ENCODE measurements at regions not wholly inside any gene's neighbourhood (a gene's known extent, or its start where the extent isn't known, plus 50 kb on each side); places are given as distances from the start of the nearest gene placed in this dataset.

GRCh38 chr2:12109363-12110017 is 363.1 kb downstream of the LPIN1 start:
- no peak for TF ChIP-seq CTCF (IDR thresholded peaks at IDR 0.05; ENCODE audit: low read depth, low read length, poor library complexity, severe bottlenecking)
- no peak for TF ChIP-seq EZH2phosphoT487 (IDR thresholded peaks at IDR 0.05; ENCODE audit: borderline replicate concordance, low read length)
